Heart right ventricle (tissue), 16 donors: ENCODE measurements at regions not wholly inside any gene's neighbourhood (a gene's known extent, or its start where the extent isn't known, plus 50 kb on each side); places are given as distances from the start of the nearest gene placed in this dataset.
"Not testable (repeated sequence)": the region's sequence is repeated elsewhere in the genome, so short reads cannot be mapped to it uniquely, and the experiment has no call there.

Experiments used
- ATAC-seq, 8 donors: fragments of 200-7000 bp; cut with Tn5 transposase; one replicate each; pipeline ENCODE4 v1.9.1; 2020; ENCODE audit warnings: mild to moderate bottlenecking in 8 of 8, moderate library complexity in 8 of 8, moderate number of reproducible peaks in 1 of 8
- DNase-seq, 2 donors: peaks; one replicate each; pipeline ENCODE4 v3.0.0-alpha.2; 2020
- H3K27ac ChIP-seq, 10 donors: fragments of 200-600 bp; sonication (generic) in 2 of 10; one replicate each; pipeline versions ENCODE4 v1.5.0 to v1.8.0; 2020 to 2022; ENCODE audit warnings: mild to moderate bottlenecking in 3 of 10
- H3K27me3 ChIP-seq, 7 donors: fragments of 200-600 bp; one replicate each; pipeline ENCODE4 v1.8.0; 2021 to 2022; ENCODE audit warnings: mild to moderate bottlenecking in 2 of 7
- H3K36me3 ChIP-seq, 9 donors: fragments of 200-600 bp; sonication (generic) in 1 of 9; one replicate each; pipeline versions ENCODE4 v1.5.0 to v1.8.0; 2020 to 2022; ENCODE audit warnings: mild to moderate bottlenecking in 2 of 9
- H3K4me1 ChIP-seq, 9 donors: fragments of 200-600 bp; sonication (generic) in 1 of 9; one replicate each; pipeline versions ENCODE4 v1.5.0 to v1.8.0; 2020 to 2022; ENCODE audit warnings: mild to moderate bottlenecking in 4 of 9
- H3K4me3 ChIP-seq, 10 donors: fragments of 200-600 bp; sonication (generic) in 2 of 10; one replicate each; pipeline versions ENCODE4 v1.5.0 to v1.8.0; 2020 to 2022; ENCODE audit warnings: mild to moderate bottlenecking in 7 of 10, moderate library complexity in 2 of 10
- H3K9me3 ChIP-seq, 11 donors: fragments of 200-600 bp in 10 of 11; sonication (generic) in 2 of 11; one replicate each; pipeline versions ENCODE4 v1.5.0 to v1.8.0; 2013 to 2022; ENCODE audit warnings: mild to moderate bottlenecking in 2 of 11, control low read depth in 1 of 11, moderate library complexity in 1 of 11
- WGBS, 2 donors: extraction: QIAGEN DNeasy Blood & Tissue Kit; methylation state at CpG; one replicate each; pipeline ENCODE4 v1.1.7; 2013; ENCODE audit warnings: inconsistent platforms in 1 of 2; 5-methylcytosine and 5-hydroxymethylcytosine counted together
- intact Hi-C, 10 donors: fragments of 100-400 bp; cut with DNase I; formaldehyde crosslinking; loops; one replicate each; pipeline versions ENCODE4 v1.11.1 to v1.14.2; 2022
- TF ChIP-seq, protein P1 (sequence below), 9 donors: fragments of 200-600 bp; sonication (generic) in 2 of 9; IDR thresholded peaks; one replicate each; pipeline versions ENCODE4 v1.5.0 to v1.8.0; 2021 to 2022; ENCODE audit warnings: antibody characterized with exemption in 9 of 9, mild to moderate bottlenecking in 5 of 9, moderate library complexity in 1 of 9
- donor health status: Arrhythmogenic right ventricular cardiomyopathy.
- donor health status: ischemic (EF 13 %, LVEDD 7.1; RV severe dilation, severe dysfunction).
- donor health status: healthy with polysubstance abuse.
- donor health status: DM: no; HTN: yes; CAD: no.
- donor health status: DM: no; HTN: no; CAD: no.
- donor health status: ischemic (EF 25% LVEDD 6.9; RV normal size, moderate dysfunction).
- donor health status: ischemic (EF 25% LVEDD 5.7; RV mildly dilated, moderate dysfunction).
- donor health status: healthy.
- donor health status: DM: yes; HTN: yes; CAD: no.
- donor health status: Ischemic cardiomyopathy.
- donor health status: ischemic (EF 35%, LVEDD 5.7; RV mildly dilated, moderate dysfunction).
- donor health status: nonischemic (EF 11% LVEDD 7.7; RV severe dilation, severe dysfunction).
- donor health status: DM: yes; HTN: yes; CAD: no.
- donor health status: PGD.
- donor health status: ischemic (EF 29% LVEDD 5.4; RV normal size, mild dysfunction).
- donor health status: nonischemic (EF 23%, LVEDD 6.1; RV moderate dilation, normal function).

DNA sequence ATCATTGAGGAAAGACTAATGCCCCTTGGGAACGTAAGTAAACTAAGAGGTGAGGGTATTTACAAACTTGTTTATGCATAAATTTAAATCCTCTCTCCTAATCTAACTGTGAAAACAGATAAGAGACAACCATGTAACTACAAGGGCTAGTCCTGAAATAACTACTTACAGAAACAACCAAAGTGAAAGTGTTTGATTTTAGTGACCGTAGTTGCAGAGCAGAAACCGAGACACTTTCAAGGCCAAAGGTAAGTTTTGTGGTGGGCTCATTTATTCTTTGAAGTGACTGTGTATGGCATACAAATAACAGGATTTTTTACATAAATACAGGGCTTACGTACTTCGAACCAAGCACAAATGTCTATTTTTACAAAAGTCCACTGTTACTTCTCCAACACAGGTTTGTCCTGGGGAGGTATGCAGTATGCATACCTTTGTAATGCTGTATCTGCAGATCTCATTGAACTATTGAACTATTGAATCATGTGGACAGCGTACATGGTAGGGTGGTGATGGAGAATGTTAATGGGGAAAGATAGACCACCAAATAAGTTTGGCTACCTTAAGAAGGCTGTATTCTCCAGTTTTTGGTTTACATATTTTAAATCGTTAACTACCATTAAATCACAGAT, 99.6 kb upstream of the RBMS3 start:
- no peak overlapping the region for H3K4me3 ChIP-seq
- peak overlapping the region in 1 of 10 donors; percentile 16 for H3K27ac ChIP-seq
- DNase-seq (no peak), ATAC-seq (no peak)
- H3K27me3 ChIP-seq = no peaks in the 10 kb centered on the region
- no peaks in the 10 kb centered on the region for H3K9me3 ChIP-seq
- peaks cover 0 to 45% (median 16%) of the 10 kb centered on the region in 9 donors for H3K4me1 ChIP-seq
- TF ChIP-seq, protein P1, sequence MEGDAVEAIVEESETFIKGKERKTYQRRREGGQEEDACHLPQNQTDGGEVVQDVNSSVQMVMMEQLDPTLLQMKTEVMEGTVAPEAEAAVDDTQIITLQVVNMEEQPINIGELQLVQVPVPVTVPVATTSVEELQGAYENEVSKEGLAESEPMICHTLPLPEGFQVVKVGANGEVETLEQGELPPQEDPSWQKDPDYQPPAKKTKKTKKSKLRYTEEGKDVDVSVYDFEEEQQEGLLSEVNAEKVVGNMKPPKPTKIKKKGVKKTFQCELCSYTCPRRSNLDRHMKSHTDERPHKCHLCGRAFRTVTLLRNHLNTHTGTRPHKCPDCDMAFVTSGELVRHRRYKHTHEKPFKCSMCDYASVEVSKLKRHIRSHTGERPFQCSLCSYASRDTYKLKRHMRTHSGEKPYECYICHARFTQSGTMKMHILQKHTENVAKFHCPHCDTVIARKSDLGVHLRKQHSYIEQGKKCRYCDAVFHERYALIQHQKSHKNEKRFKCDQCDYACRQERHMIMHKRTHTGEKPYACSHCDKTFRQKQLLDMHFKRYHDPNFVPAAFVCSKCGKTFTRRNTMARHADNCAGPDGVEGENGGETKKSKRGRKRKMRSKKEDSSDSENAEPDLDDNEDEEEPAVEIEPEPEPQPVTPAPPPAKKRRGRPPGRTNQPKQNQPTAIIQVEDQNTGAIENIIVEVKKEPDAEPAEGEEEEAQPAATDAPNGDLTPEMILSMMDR (IDR thresholded peaks at IDR 0.05) = no peak
- no peaks in the 10 kb centered on the region for H3K36me3 ChIP-seq
- WGBS, 2 donors = 75 to 78% methylated on average over 7 of the region's 7 CpGs
- intact Hi-C loops = loop anchor here in 2 of 10 donors (10.0 kb wide), 2 partner anchors 54 to 94 kb away; no protein-coding TSS in a partner anchor

DNA sequence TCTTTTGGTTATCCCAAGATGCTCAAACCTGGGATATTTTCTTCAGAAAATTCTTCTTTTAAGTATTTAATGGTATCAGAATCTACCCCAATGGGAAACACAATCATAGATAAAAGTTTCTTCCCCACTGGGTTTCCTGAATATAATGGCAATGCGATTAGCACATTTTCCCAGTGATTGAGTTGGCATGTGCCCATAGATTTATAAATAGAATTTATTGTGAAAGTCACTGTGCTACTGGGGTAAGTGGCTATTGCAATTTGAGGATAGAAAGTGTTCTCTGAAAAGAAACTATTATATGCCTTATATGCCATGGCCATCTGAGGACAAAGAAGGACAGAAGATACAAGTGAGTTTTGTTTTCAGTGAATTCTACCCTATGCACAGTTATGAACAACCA, 99.0 kb upstream of the RBMS3 start:
- Histone ChIP-seq H3K36me3 (no peaks in the 10 kb centered on the region), H3K9me3 (no peaks in the 10 kb centered on the region), H3K4me3 (no peak overlapping the region), H3K27ac (peak overlapping the region in 1 of 10 donors; percentile 11), H3K27me3 (no peaks in the 10 kb centered on the region), H3K4me1 (peaks cover 0 to 39% (median 12%) of the 10 kb centered on the region in 9 donors)
- DNase-seq (no peak), ATAC-seq (peak in 5 of 8 donors; percentile 38 to 72 (median 52))
- intact Hi-C loops = loop anchor here in 2 of 10 donors (10.0 kb wide), 2 partner anchors 53 to 93 kb away; no protein-coding TSS in a partner anchor
- 21 to 47% methylated on average over 1 of the region's 1 CpG for WGBS, 2 donors
- TF ChIP-seq, protein P1 (IDR thresholded peaks at IDR 0.05) = no peak

DNA sequence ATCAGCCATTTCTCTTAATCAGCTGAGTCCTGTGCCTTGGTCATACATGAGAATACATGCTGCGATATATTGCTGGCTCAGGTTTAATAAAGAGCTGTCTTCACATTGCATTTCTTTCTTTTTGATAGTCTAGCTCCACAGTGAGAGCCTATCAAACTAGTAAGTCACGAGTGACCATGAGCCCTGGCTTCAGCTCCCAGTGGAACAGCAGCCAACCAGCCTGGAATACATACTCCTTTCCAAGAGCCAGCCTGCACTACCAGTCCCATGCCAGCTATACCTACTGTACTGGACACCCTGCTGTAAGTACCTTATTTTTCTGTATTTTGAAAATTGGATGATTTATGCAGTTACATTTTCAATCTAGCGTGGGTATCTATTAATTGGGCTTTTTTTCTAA, 98.0 kb upstream of the RBMS3 start:
- H3K9me3 ChIP-seq, H3K36me3 ChIP-seq, H3K27me3 ChIP-seq, DNase-seq: not testable (repeated sequence)
- WGBS, 2 donors = 50 to 69% methylated on average over 3 of the region's 3 CpGs
- ATAC-seq = peak in 7 of 8 donors; percentile 59 to 90 (median 84)
- intact Hi-C loops = loop anchor here in 2 of 10 donors (10.0 kb wide), 2 partner anchors 52 to 92 kb away; no protein-coding TSS in a partner anchor
- Histone ChIP-seq H3K27ac (peak overlapping the region in 1 of 10 donors; percentile 11), H3K4me1 (peaks cover 0 to 39% (median 13%) of the 10 kb centered on the region in 9 donors), H3K4me3 (peak overlapping the region in 1 of 10 donors; percentile 6)

DNA sequence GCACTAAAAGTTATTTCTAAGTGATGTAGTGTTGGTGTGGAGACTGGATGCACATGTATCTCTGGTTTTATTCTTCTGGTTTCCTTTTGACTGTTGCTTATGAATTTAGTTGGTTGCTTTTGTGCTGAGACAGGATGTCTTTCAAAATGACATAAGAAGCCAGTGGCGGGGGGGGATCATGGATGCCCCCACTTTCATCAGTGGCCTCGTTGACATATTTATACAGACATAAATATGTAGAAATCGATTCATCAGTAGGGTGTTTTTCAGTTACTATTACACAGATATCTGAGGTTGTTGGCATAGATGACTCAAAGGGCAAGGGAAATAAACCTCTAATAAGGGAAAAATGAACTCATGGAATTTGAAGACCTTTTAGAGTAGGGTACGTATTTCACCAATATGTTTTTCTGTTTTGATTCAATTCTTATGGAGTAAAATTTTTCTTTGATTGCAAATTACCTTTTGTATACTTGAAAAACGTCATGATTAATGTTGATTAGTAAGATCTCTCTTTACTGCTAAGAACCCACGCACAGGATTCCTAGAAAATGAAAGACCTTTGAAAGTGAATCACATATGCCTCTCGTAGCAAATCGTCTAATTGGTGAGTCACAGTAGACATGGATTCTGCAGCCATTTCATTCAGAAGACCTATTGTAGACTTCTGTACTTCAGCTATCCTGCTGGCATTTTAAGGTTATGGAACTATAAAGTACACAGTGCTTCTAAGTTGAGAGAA, 97.4 kb upstream of the RBMS3 start:
- Histone ChIP-seq H3K27me3 (no peaks in the 10 kb centered on the region), H3K27ac (no peak overlapping the region), H3K4me1 (peaks cover 0 to 36% (median 13%) of the 10 kb centered on the region in 9 donors), H3K36me3 (no peaks in the 10 kb centered on the region), H3K4me3 (no peak overlapping the region), H3K9me3 (no peaks in the 10 kb centered on the region)
- 91% methylated on average over 8 of the region's 8 CpGs for WGBS, 2 donors
- TF ChIP-seq, protein P1 (IDR thresholded peaks at IDR 0.05) = no peak
- intact Hi-C loops = loop anchor here in 2 of 10 donors (10.0 kb wide), 2 partner anchors 51 to 91 kb away; no protein-coding TSS in a partner anchor
- ATAC-seq (no peak), DNase-seq (no peak)
